ENCODE measurements at regions not wholly inside any gene's neighbourhood (a gene's known extent, or its start where the extent isn't known, plus 50 kb on each side); places are given as distances from the start of the nearest gene placed in this dataset.

GRCh38 chrX:45811326-45811725 lies 610.6 kb upstream of the DIPK2B start:
- TF ChIP-seq POLR2AphosphoS5 (IDR thresholded peaks at IDR 0.05; ENCODE audit: low read depth) (no peak), REST (IDR thresholded peaks at IDR 0.05; ENCODE audit: insufficient replicate concordance, low read depth) (no peak), CTCF (IDR thresholded peaks at IDR 0.05; ENCODE audit: insufficient read depth, low read length) (no peak), GABPA (IDR thresholded peaks at IDR 0.05; ENCODE audit: low read depth) (no peak), SPI1 (IDR thresholded peaks at IDR 0.05; ENCODE audit: borderline replicate concordance, low read depth) (no peak)
